H9 (cell line): ENCODE measurements at regions not wholly inside any gene's neighbourhood (a gene's known extent, or its start where the extent isn't known, plus 50 kb on each side); places are given as distances from the start of the nearest gene placed in this dataset.
A peak's percentile ranks its signal among the peaks of the same experiment; 100 is the strongest.

ENCODE experiments used
- DNase-seq: peaks from one replicate; pipeline ENCODE4 v3.0.0-alpha.2; 2017
- H2AFZ ChIP-seq: one replicate; pipeline ENCODE4 v1.6.1; 2013; ENCODE audit warnings: mild to moderate bottlenecking, low read length, control low read depth, moderate library complexity
- H2AK5ac ChIP-seq: 2 replicates; pipeline ENCODE4 v1.6.1; 2013; ENCODE audit warnings: low read length, control low read depth, mixed read lengths; ENCODE audit not compliant: insufficient read length
- H2BK120ac ChIP-seq: one replicate; pipeline ENCODE4 v1.6.1; 2013; ENCODE audit warnings: low read depth, mild to moderate bottlenecking, low read length, control low read depth, inconsistent platforms; ENCODE audit not compliant: poor library complexity, severe bottlenecking
- H2BK12ac ChIP-seq: 2 replicates; pipeline ENCODE4 v1.6.1; 2013; ENCODE audit warnings: low read length, control low read depth, mixed read lengths, low read depth; ENCODE audit not compliant: insufficient read length
- H2BK15ac ChIP-seq: 2 replicates; pipeline ENCODE4 v1.6.1; 2013; ENCODE audit warnings: low read depth, low read length, control low read depth
- H2BK20ac ChIP-seq: one replicate; pipeline ENCODE4 v1.6.1; 2013; ENCODE audit warnings: low read depth, mild to moderate bottlenecking, low read length, control low read depth, inconsistent platforms; ENCODE audit not compliant: poor library complexity, severe bottlenecking
- H2BK5ac ChIP-seq: 2 replicates; pipeline ENCODE4 v1.6.1; 2013; ENCODE audit warnings: low read length, control low read depth, mixed read lengths; ENCODE audit not compliant: insufficient read length
- H3K14ac ChIP-seq: 2 replicates; pipeline ENCODE4 v1.6.1; 2013; ENCODE audit warnings: low read length, control low read depth; ENCODE audit not compliant: insufficient read depth
- H3K18ac ChIP-seq: 2 replicates; pipeline ENCODE4 v1.6.1; 2013; ENCODE audit warnings: low read depth, mild to moderate bottlenecking, mixed read lengths, low read length, control low read depth; ENCODE audit not compliant: insufficient read length
- H3K23ac ChIP-seq: 2 replicates; pipeline ENCODE4 v1.6.1; 2013; ENCODE audit warnings: low read length, control low read depth, mixed read lengths, low read depth; ENCODE audit not compliant: insufficient read length
- H3K23me2 ChIP-seq: 2 replicates; pipeline ENCODE4 v1.6.1; 2013; ENCODE audit warnings: low read depth, mild to moderate bottlenecking, mixed read lengths, low read length, control low read depth; ENCODE audit not compliant: insufficient read length, poor library complexity, severe bottlenecking
- H3K27ac ChIP-seq: 2 replicates; pipeline ENCODE4 v1.5.1; 2013; ENCODE audit warnings: low read length, control low read depth, mixed read lengths, low read depth; ENCODE audit not compliant: insufficient read length
- H3K27me3 ChIP-seq: 2 replicates; pipeline ENCODE4 v1.6.1; 2013; ENCODE audit warnings: low read length, control low read depth, inconsistent platforms; ENCODE audit not compliant: insufficient read depth
- H3K4ac ChIP-seq: 2 replicates; pipeline ENCODE4 v1.6.1; 2013; ENCODE audit warnings: low read depth, mild to moderate bottlenecking, control low read depth, inconsistent platforms, low read length, moderate library complexity
- H3K4me1 ChIP-seq: 2 replicates; pipeline ENCODE4 v1.6.1; 2013; ENCODE audit warnings: low read length, control low read depth, inconsistent platforms; ENCODE audit not compliant: insufficient read depth
- H3K4me2 ChIP-seq: 2 replicates; pipeline ENCODE4 v1.6.1; 2013; ENCODE audit warnings: low read length, control low read depth, mixed read lengths; ENCODE audit not compliant: insufficient read length, insufficient read depth
- H3K56ac ChIP-seq: 2 replicates; pipeline ENCODE4 v1.6.1; 2013; ENCODE audit warnings: low read depth, mild to moderate bottlenecking, mixed read lengths, low read length, control low read depth; ENCODE audit not compliant: insufficient read length
- H3K79me1 ChIP-seq: 2 replicates; pipeline ENCODE4 v1.6.1; 2013; ENCODE audit warnings: low read depth, mild to moderate bottlenecking, moderate library complexity, low read length, control low read depth, inconsistent platforms; ENCODE audit not compliant: insufficient read depth, poor library complexity, severe bottlenecking
- H3K79me2 ChIP-seq: 2 replicates; pipeline ENCODE4 v1.6.1; 2013; ENCODE audit warnings: low read length, control low read depth, inconsistent platforms; ENCODE audit not compliant: insufficient read depth
- H3K9ac ChIP-seq: 2 replicates; pipeline ENCODE4 v1.6.1; 2013; ENCODE audit warnings: low read length, control low read depth, mixed read lengths; ENCODE audit not compliant: insufficient read length; ENCODE audit errors: extremely low read depth
- H3K9me3 ChIP-seq: one replicate; pipeline ENCODE4 v1.6.1; 2013; ENCODE audit warnings: low read depth, low read length, inconsistent platforms; ENCODE audit not compliant: control insufficient read depth
- H3T11ph ChIP-seq: one replicate; pipeline ENCODE4 v1.6.1; 2013; ENCODE audit warnings: mild to moderate bottlenecking, low read length, control low read depth, inconsistent platforms
- H4K20me1 ChIP-seq: one replicate; pipeline ENCODE4 v1.6.1; 2013; ENCODE audit not compliant: control insufficient read depth, insufficient read length, insufficient read depth
- H4K5ac ChIP-seq: 2 replicates; pipeline ENCODE4 v1.6.1; 2013; ENCODE audit warnings: low read depth, mild to moderate bottlenecking, mixed read lengths, low read length, control low read depth; ENCODE audit not compliant: insufficient read length
- H4K8ac ChIP-seq: replicated peaks from 2 replicates; pipeline ENCODE4 v1.6.1; 2013; ENCODE audit warnings: low read length, control low read depth, mixed read lengths, low read depth; ENCODE audit not compliant: insufficient read length
- H4K91ac ChIP-seq: 2 replicates; pipeline ENCODE4 v1.6.1; 2013; ENCODE audit warnings: low read depth, mild to moderate bottlenecking, moderate library complexity, mixed read lengths, low read length, control low read depth; ENCODE audit not compliant: insufficient read length
- H3K27ac Mint-ChIP-seq, 3 experiments: 2 replicates in 2 of 3; 3 replicates in 1 of 3; pipeline ENCODE4 v1.8.0; 2020 to 2021; ENCODE audit warnings: mixed read lengths in 3 of 3, mild to moderate bottlenecking in 1 of 3, moderate library complexity in 1 of 3
- H3K27me3 Mint-ChIP-seq: 2 replicates; pipeline ENCODE4 v1.8.0; 2021; ENCODE audit warnings: low read depth, mild to moderate bottlenecking, moderate library complexity, mixed read lengths
- H3K36me3 Mint-ChIP-seq, 3 experiments: 2 replicates in 2 of 3; 3 replicates in 1 of 3; pipeline ENCODE4 v1.8.0; 2020 to 2021; ENCODE audit warnings: low read depth in 3 of 3, mixed read lengths in 3 of 3; ENCODE audit not compliant: insufficient read depth in 1 of 3
- H3K4me1 Mint-ChIP-seq, 2 experiments: 2 replicates each; pipeline ENCODE4 v1.8.0; 2020; ENCODE audit warnings: mixed read lengths in 2 of 2
- H3K4me3 Mint-ChIP-seq, 2 experiments: 2 replicates in 1 of 2; 3 replicates in 1 of 2; pipeline ENCODE4 v1.8.0; 2020 to 2021; ENCODE audit warnings: mild to moderate bottlenecking in 2 of 2, mixed read lengths in 2 of 2, moderate library complexity in 1 of 2
- H3K9me3 Mint-ChIP-seq, 2 experiments: 2 replicates in 1 of 2; 3 replicates in 1 of 2; pipeline ENCODE4 v1.8.0; 2020; ENCODE audit warnings: mild to moderate bottlenecking in 2 of 2, mixed read lengths in 2 of 2, moderate library complexity in 1 of 2
- WGBS: extraction: QIAGEN DNeasy Blood & Tissue Kit; methylation state at CpG from one replicate; pipeline ENCODE4 v1.1.7; 2013; ENCODE audit warnings: missing lambda C conversion rate, low lambda C conversion rate, mixed read lengths; ENCODE audit not compliant: insufficient read length; ENCODE audit errors: extremely low coverage; 5-methylcytosine and 5-hydroxymethylcytosine counted together
- TF ChIP-seq, protein P1 (sequence below): fragments of 200-600 bp; sonication (generic); conservative IDR thresholded peaks from 3 replicates; pipeline ENCODE4 v1.8.0; 2021; ENCODE audit warnings: antibody characterized with exemption, mild to moderate bottlenecking

DNA sequence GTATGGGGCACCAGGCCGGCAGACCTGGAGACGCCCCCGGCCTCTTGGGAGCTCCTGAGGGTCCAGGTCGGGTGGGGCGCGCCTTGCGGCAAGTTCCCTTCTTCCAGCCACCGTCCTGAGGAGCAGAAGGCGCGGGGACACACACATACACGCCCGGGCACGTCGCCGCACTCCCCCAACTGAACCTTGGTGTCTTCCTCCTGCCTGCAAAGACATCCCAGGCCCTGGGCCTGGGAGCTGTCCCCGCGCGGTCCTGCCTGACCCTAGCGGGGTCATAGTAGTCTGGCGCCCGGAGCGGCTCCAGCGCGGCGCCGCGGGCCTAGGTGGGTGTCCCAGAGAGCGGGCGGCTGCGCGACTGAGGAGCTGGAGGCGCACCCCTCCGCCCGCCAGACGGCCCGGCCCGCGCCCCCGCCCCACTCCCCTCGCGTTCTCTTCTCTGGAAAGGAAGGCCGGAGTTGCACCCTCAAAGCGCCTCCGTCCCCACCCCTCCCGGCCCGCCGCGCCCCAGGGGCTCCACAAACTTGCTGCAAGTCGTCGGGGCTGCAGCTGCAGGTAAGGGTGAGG lies 185.9 kb upstream of the LINGO1 start:
- no peak overlapping the region for H3K23ac ChIP-seq
- H3K27me3 ChIP-seq, result peaks cover 22% of the 10 kb centered on the region; the same call in 1 of the 2 replicates

More for the DNA sequence above, 185.9 kb upstream of the LINGO1 start:
- H4K8ac ChIP-seq, result no peak overlapping the region
- no peaks in the 10 kb centered on the region for H3K23me2 ChIP-seq
- H3K56ac ChIP-seq, result no peak overlapping the region
- H3K14ac ChIP-seq, result no peak overlapping the region
- H3K4me3 Mint-ChIP-seq, result peak overlapping the region; percentile 46 to 70
- H3T11ph ChIP-seq, result no peak overlapping the region
- H3K27me3 Mint-ChIP-seq, result peaks cover 70% of the 10 kb centered on the region
- no peak overlapping the region for H3K18ac ChIP-seq
- peaks cover 18 to 29% of the 10 kb centered on the region in 2 experiments for H3K4me1 Mint-ChIP-seq
- no peaks in the 10 kb centered on the region for H3K79me2 ChIP-seq
- H4K91ac ChIP-seq, result no peak overlapping the region
- H2AK5ac ChIP-seq, result no peak overlapping the region
- no CpG with 5 or more reads among the region's 50 CpGs for WGBS
- H3K4ac ChIP-seq, result no peak overlapping the region
- no peak overlapping the region for H2BK5ac ChIP-seq
- H3K36me3 Mint-ChIP-seq, result no peaks in the 10 kb centered on the region
- no peak overlapping the region for H3K27ac ChIP-seq
- peak; percentile 44 for DNase-seq
- H3K9me3 Mint-ChIP-seq, result no peaks in the 10 kb centered on the region; a peak in 2 of 5 replicates
- no peak overlapping the region for H3K27ac Mint-ChIP-seq
- H4K20me1 ChIP-seq, result no peaks in the 10 kb centered on the region
- TF ChIP-seq, protein P1, sequence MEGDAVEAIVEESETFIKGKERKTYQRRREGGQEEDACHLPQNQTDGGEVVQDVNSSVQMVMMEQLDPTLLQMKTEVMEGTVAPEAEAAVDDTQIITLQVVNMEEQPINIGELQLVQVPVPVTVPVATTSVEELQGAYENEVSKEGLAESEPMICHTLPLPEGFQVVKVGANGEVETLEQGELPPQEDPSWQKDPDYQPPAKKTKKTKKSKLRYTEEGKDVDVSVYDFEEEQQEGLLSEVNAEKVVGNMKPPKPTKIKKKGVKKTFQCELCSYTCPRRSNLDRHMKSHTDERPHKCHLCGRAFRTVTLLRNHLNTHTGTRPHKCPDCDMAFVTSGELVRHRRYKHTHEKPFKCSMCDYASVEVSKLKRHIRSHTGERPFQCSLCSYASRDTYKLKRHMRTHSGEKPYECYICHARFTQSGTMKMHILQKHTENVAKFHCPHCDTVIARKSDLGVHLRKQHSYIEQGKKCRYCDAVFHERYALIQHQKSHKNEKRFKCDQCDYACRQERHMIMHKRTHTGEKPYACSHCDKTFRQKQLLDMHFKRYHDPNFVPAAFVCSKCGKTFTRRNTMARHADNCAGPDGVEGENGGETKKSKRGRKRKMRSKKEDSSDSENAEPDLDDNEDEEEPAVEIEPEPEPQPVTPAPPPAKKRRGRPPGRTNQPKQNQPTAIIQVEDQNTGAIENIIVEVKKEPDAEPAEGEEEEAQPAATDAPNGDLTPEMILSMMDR, result no peak
- no peak overlapping the region for H4K5ac ChIP-seq
- no peaks in the 10 kb centered on the region for H3K9me3 ChIP-seq
- H2AFZ ChIP-seq, result no peak overlapping the region
- no peaks in the 10 kb centered on the region; the same call in 1 of the 2 replicates for H3K4me1 ChIP-seq
- H2BK120ac ChIP-seq, result no peak overlapping the region
- no peak overlapping the region for H2BK12ac ChIP-seq
- H2BK20ac ChIP-seq, result no peak overlapping the region
- peak overlapping the region; percentile 18 for H3K4me2 ChIP-seq
- H2BK15ac ChIP-seq, result no peak overlapping the region
- H3K9ac ChIP-seq, result no peak overlapping the region
- no peaks in the 10 kb centered on the region for H3K79me1 ChIP-seq
